VCaP (cell line): ENCODE measurements at regions not wholly inside any gene's neighbourhood (a gene's known extent, or its start where the extent isn't known, plus 50 kb on each side); places are given as distances from the start of the nearest gene placed in this dataset.

Source experiments
- H3K27ac ChIP-seq: fragments of 450-650 bp; 2 replicates; pipeline ENCODE4 v1.5.1; 2017
- TF ChIP-seq, protein P1 (sequence below): fragments of 450-650 bp; conservative IDR thresholded peaks from 2 replicates; pipeline ENCODE4 v1.5.1; 2017; ENCODE audit warnings: mild to moderate bottlenecking, moderate library complexity

DNA sequence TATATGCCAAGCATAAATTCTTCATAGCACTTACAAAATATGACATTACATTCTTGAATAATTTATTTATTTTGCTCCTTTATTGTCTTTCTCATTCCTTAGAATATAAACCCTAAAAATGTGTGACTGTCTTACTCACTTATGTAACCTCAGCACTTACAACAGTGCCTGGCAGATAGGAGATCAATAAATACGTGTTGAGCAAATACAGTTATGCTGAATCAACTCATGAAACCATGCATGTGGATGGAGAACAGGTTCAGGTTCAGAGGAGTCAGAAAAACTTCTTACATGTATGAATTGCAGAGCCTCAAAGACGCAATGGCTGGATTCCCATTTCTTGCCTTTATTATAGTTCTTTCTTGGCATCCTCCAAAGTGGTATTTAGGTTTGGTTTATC is 659.4 kb upstream of the CHAC2 start:
- TF ChIP-seq, protein P1, sequence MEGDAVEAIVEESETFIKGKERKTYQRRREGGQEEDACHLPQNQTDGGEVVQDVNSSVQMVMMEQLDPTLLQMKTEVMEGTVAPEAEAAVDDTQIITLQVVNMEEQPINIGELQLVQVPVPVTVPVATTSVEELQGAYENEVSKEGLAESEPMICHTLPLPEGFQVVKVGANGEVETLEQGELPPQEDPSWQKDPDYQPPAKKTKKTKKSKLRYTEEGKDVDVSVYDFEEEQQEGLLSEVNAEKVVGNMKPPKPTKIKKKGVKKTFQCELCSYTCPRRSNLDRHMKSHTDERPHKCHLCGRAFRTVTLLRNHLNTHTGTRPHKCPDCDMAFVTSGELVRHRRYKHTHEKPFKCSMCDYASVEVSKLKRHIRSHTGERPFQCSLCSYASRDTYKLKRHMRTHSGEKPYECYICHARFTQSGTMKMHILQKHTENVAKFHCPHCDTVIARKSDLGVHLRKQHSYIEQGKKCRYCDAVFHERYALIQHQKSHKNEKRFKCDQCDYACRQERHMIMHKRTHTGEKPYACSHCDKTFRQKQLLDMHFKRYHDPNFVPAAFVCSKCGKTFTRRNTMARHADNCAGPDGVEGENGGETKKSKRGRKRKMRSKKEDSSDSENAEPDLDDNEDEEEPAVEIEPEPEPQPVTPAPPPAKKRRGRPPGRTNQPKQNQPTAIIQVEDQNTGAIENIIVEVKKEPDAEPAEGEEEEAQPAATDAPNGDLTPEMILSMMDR = no peak
- no peak overlapping the region for H3K27ac ChIP-seq

DNA sequence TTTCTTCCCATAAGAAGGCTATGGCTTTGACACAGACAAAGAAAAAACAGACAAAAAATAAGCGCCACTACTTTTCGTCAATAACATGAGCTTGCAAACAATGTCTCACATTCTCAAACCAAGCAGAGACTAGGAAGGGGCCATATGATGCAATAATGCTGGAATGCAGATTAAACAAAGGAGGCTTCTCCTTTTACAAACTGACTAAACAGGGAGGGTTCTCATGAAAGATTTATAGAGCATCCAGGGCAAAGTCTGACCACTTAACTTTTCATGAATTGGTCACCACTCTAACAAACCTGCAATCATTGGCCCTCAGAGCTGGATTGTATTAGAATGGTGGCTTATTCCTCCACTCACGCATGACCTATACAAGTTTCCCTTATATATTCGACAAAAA is 663.3 kb upstream of the CHAC2 start:
- H3K27ac ChIP-seq = no peak overlapping the region
- TF ChIP-seq, protein P1 = no peak

DNA sequence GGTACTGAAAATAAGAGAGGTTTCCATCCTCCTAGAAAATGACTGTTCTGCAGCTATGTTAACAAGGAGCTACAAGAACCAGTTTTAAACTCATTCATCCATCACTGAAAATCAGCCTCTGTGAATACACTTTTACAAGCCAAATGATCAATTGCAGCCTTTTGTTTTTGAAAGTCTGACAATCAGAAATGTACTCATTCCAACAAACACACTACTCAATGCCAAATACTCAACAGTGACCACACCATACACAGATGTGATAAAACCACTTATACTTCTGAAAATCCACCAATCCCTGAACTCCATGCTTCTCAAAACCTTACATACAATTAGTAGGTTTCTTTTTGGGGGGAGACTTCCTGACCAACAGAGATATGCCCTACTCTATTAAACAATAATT is 663.9 kb upstream of the CHAC2 start:
- TF ChIP-seq, protein P1 = no peak
- H3K27ac ChIP-seq = no peak overlapping the region

DNA sequence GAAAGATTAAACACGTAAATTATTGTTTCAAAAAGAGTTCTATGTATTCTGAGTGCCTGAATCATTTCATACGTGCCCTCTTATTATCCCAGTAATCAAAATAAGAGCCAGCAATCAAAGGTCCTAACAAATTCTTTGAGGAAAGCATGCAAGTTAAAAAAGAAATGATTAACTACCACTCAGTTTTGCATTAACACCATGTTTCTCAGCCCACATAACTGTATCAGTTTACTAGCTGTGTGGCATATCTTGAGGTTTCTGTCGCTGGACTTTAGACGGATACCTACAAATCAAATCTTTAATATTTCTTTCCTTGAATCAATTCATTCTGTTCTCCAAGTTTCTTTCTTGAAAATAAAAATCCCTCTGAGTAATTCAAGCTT is 668.9 kb upstream of the CHAC2 start:
- TF ChIP-seq, protein P1 = no peak
- H3K27ac ChIP-seq = no peak overlapping the region

DNA sequence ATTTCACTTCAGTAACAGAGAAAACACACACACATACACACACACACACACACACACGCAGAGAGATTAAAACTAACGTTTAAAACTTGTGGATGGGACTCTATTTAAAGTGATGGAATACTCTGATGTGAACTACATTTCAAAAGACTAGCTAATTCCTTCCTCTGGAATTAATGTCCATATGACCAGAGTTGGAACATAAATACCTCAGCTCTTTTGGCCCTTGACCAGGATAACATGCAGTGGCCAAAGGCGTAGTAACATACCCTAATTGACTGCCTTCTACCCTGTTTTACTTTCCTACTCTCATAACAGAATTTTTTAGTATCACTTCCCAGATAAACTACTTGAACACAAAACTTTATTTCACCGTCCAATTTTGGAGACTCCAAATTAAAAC is 671.3 kb upstream of the CHAC2 start:
- H3K27ac ChIP-seq = no peak overlapping the region
- TF ChIP-seq, protein P1 = no peak

DNA sequence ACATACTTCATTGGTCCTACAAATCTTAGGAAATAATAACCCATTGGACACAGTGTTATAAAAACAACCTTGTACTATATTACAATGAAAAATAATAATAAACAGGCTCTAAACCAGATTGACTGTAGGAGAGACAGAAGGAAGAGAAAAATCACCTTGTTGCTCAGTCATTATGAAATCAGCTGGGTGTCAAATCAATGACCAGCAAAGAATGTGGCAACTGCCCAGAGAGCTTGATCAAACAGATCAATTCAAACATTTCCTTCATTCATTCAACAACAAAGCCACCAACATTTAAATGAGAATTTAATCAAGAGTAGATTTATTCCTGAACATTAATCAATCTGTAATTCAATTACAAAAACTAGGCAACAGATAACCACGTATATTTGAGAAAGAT is 671.9 kb upstream of the CHAC2 start:
- TF ChIP-seq, protein P1 = no peak

DNA sequence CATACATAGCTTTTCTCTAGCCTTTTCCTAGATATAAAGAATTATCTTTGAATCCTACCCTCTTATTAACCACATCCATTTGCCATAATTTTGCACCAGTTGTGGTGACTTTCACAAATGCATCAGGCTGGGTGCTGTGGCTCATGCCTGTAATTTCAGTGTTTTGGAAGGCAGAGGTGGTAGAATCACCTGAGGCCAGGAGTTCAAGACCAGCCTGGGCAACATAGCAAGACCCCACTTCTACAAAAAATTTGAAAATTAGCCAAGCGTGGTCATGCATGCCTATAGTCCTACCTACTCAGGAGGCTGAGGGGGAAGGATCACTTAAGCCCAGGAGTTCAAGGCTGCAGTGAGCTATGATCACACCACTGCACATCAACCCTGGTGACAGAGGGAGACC is 672.4 kb upstream of the CHAC2 start:
- H3K27ac ChIP-seq = no peak overlapping the region
- TF ChIP-seq, protein P1 = no peak

More for the DNA sequence above, 671.9 kb upstream of the CHAC2 start:
- H3K27ac ChIP-seq = no peak overlapping the region

DNA sequence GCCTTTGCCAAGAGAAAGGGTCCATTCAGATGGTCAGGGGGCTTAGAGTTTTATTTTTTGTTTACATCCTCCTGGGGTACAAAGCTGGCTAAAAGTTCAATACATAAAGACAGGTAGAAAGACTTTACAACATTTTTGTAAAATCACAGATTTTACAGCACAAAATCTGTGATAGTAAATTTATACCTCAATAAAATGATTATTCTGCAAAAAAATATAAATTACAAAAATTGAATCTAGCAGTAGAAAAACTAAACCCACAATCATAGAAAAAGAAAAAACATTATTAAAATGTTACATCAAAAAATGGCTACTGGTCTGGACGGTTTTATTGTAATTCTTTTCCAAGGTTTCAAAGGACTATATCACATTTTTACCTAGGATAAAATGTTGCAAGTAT is 674.2 kb upstream of the CHAC2 start:
- TF ChIP-seq, protein P1 = no peak
- no peak overlapping the region for H3K27ac ChIP-seq
